ENCODE measurements at regions not wholly inside any gene's neighbourhood (a gene's known extent, or its start where the extent isn't known, plus 50 kb on each side); places are given as distances from the start of the nearest gene placed in this dataset.

- Histone ChIP-seq H3K9me3 (no peaks in the 10 kb centered on the region), H3K4me1 (no peaks in the 10 kb centered on the region), H3K27me3 (no peaks in the 10 kb centered on the region), H3K36me3 (no peaks in the 10 kb centered on the region), H3K4me3 (no peak overlapping the region), H3K27ac (no peak overlapping the region)
- DNase-seq (ENCODE audit: low spot score in 2 of 2) = no peak
- no peak for TF ChIP-seq POLR2A (IDR thresholded peaks at IDR 0.05)
- TF ChIP-seq POLR2AphosphoS5 (IDR thresholded peaks at IDR 0.05) = no peak
- no peak for TF ChIP-seq CTCF (IDR thresholded peaks at IDR 0.05)
- intact Hi-C loops (cut with DNase I; ENCODE audit: low total_unique reads) = no loop called here
These were observed 165.9 kb upstream of the TNRC6C start for GRCh38 chr17:77792626-77793025.

GRCh38 chr17:77793146-77793970 lies 165.1 kb upstream of the TNRC6C start:
- intact Hi-C loops (cut with DNase I; ENCODE audit: low total_unique reads) = no loop called here
- no peak overlapping the region for H3K4me3 ChIP-seq
- H3K27ac ChIP-seq = no peak overlapping the region
- H3K9me3 ChIP-seq = no peaks in the 10 kb centered on the region
- no peaks in the 10 kb centered on the region for H3K27me3 ChIP-seq
- H3K4me1 ChIP-seq = no peaks in the 10 kb centered on the region
- TF ChIP-seq CTCF (IDR thresholded peaks at IDR 0.05) (no peak), POLR2A (IDR thresholded peaks at IDR 0.05) (no peak)
- no peaks in the 10 kb centered on the region for H3K36me3 ChIP-seq
- no peak for DNase-seq (ENCODE audit: low spot score in 2 of 2)

GRCh38 chr17:77793971-77794235 lies 164.6 kb upstream of the TNRC6C start:
- TF ChIP-seq POLR2A (IDR thresholded peaks at IDR 0.05) (no peak), CTCF (IDR thresholded peaks at IDR 0.05) (no peak), POLR2AphosphoS5 (IDR thresholded peaks at IDR 0.05) (no peak)
- intact Hi-C loops (cut with DNase I; ENCODE audit: low total_unique reads) = no loop called here
- no peak for DNase-seq (ENCODE audit: low spot score in 2 of 2)
- Histone ChIP-seq H3K36me3 (no peaks in the 10 kb centered on the region), H3K4me3 (no peak overlapping the region), H3K27me3 (no peaks in the 10 kb centered on the region), H3K4me1 (no peaks in the 10 kb centered on the region), H3K27ac (no peak overlapping the region), H3K9me3 (no peaks in the 10 kb centered on the region)

GRCh38 chr17:77794846-77795245 lies 163.7 kb upstream of the TNRC6C start:
- Histone ChIP-seq H3K36me3 (no peaks in the 10 kb centered on the region), H3K27ac (no peak overlapping the region), H3K27me3 (no peaks in the 10 kb centered on the region), H3K4me1 (no peaks in the 10 kb centered on the region), H3K4me3 (no peak overlapping the region), H3K9me3 (no peaks in the 10 kb centered on the region)
- TF ChIP-seq POLR2AphosphoS5 (IDR thresholded peaks at IDR 0.05) (no peak), POLR2A (IDR thresholded peaks at IDR 0.05) (no peak), CTCF (IDR thresholded peaks at IDR 0.05) (no peak)
- intact Hi-C loops (cut with DNase I; ENCODE audit: low total_unique reads) = loop anchor here (5.0 kb wide), 1 partner anchor 1832 kb away; no protein-coding TSS in a partner anchor
- no peak for DNase-seq (ENCODE audit: low spot score in 2 of 2)

- intact Hi-C loops (cut with DNase I; ENCODE audit: low total_unique reads) = loop anchor here (5.0 kb wide), 1 partner anchor 1832 kb away; no protein-coding TSS in a partner anchor
- no peaks in the 10 kb centered on the region for H3K9me3 ChIP-seq
- DNase-seq (ENCODE audit: low spot score in 2 of 2) = no peak
- H3K36me3 ChIP-seq = no peaks in the 10 kb centered on the region
- H3K27me3 ChIP-seq = no peaks in the 10 kb centered on the region
- H3K27ac ChIP-seq = no peak overlapping the region
- H3K4me1 ChIP-seq = no peaks in the 10 kb centered on the region
- TF ChIP-seq POLR2AphosphoS5 (IDR thresholded peaks at IDR 0.05) (no peak), CTCF (IDR thresholded peaks at IDR 0.05) (no peak), POLR2A (IDR thresholded peaks at IDR 0.05) (no peak)
- no peak overlapping the region for H3K4me3 ChIP-seq
These were observed 162.8 kb upstream of the TNRC6C start for GRCh38 chr17:77795685-77796084.

Measured in breast epithelium (tissue), 4 donors.